Vagina (tissue), 2 donors: ENCODE measurements at regions not wholly inside any gene's neighbourhood (a gene's known extent, or its start where the extent isn't known, plus 50 kb on each side); places are given as distances from the start of the nearest gene placed in this dataset.

ENCODE experiments used
- DNase-seq, 2 donors: peaks; one replicate each; pipeline ENCODE4 v3.0.0-alpha.2; 2017; ENCODE audit errors: extremely low spot score in 2 of 2
- H3K27ac ChIP-seq: fragments of 200-600 bp; sonication (generic); one replicate; pipeline ENCODE4 v1.5.1; 2019
- H3K27me3 ChIP-seq: fragments of 200-600 bp; sonication (generic); one replicate; pipeline ENCODE4 v1.5.1; 2019
- H3K36me3 ChIP-seq, 2 donors: fragments of 200-600 bp; sonication (generic); one replicate each; pipeline ENCODE4 v1.5.1; 2017 to 2019
- H3K4me1 ChIP-seq: fragments of 200-600 bp; sonication (generic); one replicate; pipeline ENCODE4 v1.5.1; 2019
- H3K4me3 ChIP-seq, 2 donors: fragments of 200-600 bp; sonication (generic); 1 replicate in 1 of 2; 2 replicates in 1 of 2; pipeline ENCODE4 v1.5.1; 2016 to 2019
- H3K9me3 ChIP-seq: fragments of 200-600 bp; sonication (generic); one replicate; pipeline ENCODE4 v1.5.1; 2019
- CTCF ChIP-seq, 3 experiments: fragments of 450-650 bp in 2 of 3; fragments of 200-600 bp in 1 of 3; sonication (generic) in 1 of 3; IDR thresholded peaks; one replicate each; pipeline ENCODE4 v1.5.1; 2017 to 2019; ENCODE audit warnings: antibody characterized with exemption in 3 of 3, mild to moderate bottlenecking in 2 of 3, moderate library complexity in 2 of 3
- POLR2A ChIP-seq, 2 donors: fragments of 450-650 bp; IDR thresholded peaks; one replicate each; pipeline ENCODE4 v1.6.1; 2017; ENCODE audit warnings: antibody characterized with exemption in 2 of 2, mild to moderate bottlenecking in 2 of 2, moderate library complexity in 2 of 2
- POLR2AphosphoS5 ChIP-seq, 2 donors: sonication (generic); formaldehyde crosslinking; IDR thresholded peaks; one replicate each; pipeline ENCODE4 v1.9.0; 2017; ENCODE audit warnings: antibody characterized with exemption in 2 of 2, mild to moderate bottlenecking in 2 of 2, low read depth in 1 of 2; ENCODE audit not compliant: insufficient read depth in 1 of 2
- intact Hi-C: fragments of 100-400 bp; cut with DNase I; formaldehyde crosslinking; loops from one replicate; pipeline ENCODE4 v1.15.1; 2023

GRCh38 chr7:66529883-66530610 is 98.6 kb upstream of the KCTD7 start:
- H3K9me3 ChIP-seq, result no peaks in the 10 kb centered on the region
- no peak overlapping the region for H3K27ac ChIP-seq
- DNase-seq, result no peak
- no peaks in the 10 kb centered on the region for H3K4me1 ChIP-seq
- H3K27me3 ChIP-seq, result no peaks in the 10 kb centered on the region
- TF ChIP-seq POLR2A (IDR thresholded peaks at IDR 0.05) (no peak), POLR2AphosphoS5 (IDR thresholded peaks at IDR 0.05; ENCODE audit: insufficient read depth in 1 of 2, low read depth in 1 of 2) (no peak), CTCF (IDR thresholded peaks at IDR 0.05) (no peak)
- H3K4me3 ChIP-seq, result no peak overlapping the region
- H3K36me3 ChIP-seq, result no peaks in the 10 kb centered on the region
- intact Hi-C loops, result no loop called here

DNA sequence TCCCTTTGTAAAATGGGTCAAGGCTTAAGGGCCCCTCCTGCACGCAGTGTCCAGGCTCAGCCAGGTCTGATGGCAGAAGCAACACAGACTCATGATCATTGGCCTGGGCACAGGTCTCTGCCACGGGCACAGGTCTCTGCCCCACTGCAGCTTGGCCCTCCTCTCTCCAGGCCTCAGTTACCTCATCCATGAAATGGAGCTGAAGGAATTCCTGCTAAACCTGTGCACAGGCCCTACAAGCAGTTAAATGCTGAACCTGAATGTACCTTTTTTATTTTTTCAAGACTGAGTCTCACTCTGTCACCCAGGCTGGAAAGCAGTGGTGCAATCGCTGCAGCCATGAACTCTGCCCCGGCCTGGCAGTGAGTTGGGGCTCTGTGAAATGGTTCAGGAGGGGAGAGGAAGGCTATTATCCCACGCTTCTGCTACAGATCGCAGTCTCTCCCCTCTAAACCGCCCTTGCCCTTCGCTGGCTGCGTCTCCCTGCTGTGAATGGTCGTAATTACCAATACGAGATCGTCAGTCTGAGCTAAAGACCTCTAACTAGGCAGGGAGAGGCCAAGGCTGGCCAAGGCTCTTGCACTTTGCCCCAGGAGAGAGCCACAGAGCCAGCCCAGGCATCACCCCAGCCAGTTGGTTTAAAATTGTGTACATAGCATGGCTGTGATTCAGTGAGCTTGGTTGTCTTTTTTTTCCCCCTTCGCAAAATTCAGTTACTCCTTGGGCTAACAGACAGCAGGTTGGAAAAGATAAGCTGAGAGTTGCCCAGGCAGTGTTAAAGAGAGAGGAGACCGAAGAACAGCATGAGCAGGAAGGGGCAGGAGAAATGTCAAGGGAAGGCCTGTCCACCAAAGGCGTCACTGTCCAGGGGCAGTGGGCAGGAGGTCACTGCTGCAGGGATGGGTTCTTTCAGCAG is 93.0 kb upstream of the KCTD7 start:
- H3K36me3 ChIP-seq, result no peaks in the 10 kb centered on the region
- intact Hi-C loops, result no loop called here
- no peak overlapping the region for H3K4me3 ChIP-seq
- no peak for DNase-seq
- no peaks in the 10 kb centered on the region for H3K9me3 ChIP-seq
- no peaks in the 10 kb centered on the region for H3K4me1 ChIP-seq
- no peak overlapping the region for H3K27ac ChIP-seq
- TF ChIP-seq POLR2A (IDR thresholded peaks at IDR 0.05) (no peak), CTCF (IDR thresholded peaks at IDR 0.05) (no peak), POLR2AphosphoS5 (IDR thresholded peaks at IDR 0.05; ENCODE audit: insufficient read depth in 1 of 2, low read depth in 1 of 2) (no peak)
- H3K27me3 ChIP-seq, result no peaks in the 10 kb centered on the region

GRCh38 chr7:66537380-66537779 is 91.3 kb upstream of the KCTD7 start:
- Histone ChIP-seq H3K27ac (no peak overlapping the region), H3K4me1 (no peaks in the 10 kb centered on the region), H3K9me3 (no peaks in the 10 kb centered on the region), H3K36me3 (peaks cover 0 to 9% of the 10 kb centered on the region in 2 donors), H3K27me3 (no peaks in the 10 kb centered on the region), H3K4me3 (no peak overlapping the region)
- no peak for DNase-seq
- TF ChIP-seq POLR2AphosphoS5 (IDR thresholded peaks at IDR 0.05; ENCODE audit: insufficient read depth in 1 of 2, low read depth in 1 of 2), result no peak
- no peak for TF ChIP-seq POLR2A (IDR thresholded peaks at IDR 0.05)
- no peak for TF ChIP-seq CTCF (IDR thresholded peaks at IDR 0.05)
- intact Hi-C loops, result no loop called here

GRCh38 chr7:66537876-66538275 is 90.8 kb upstream of the KCTD7 start:
- Histone ChIP-seq H3K9me3 (no peaks in the 10 kb centered on the region), H3K4me1 (no peaks in the 10 kb centered on the region), H3K36me3 (peaks cover 0 to 10% of the 10 kb centered on the region in 2 donors), H3K27me3 (no peaks in the 10 kb centered on the region), H3K27ac (no peak overlapping the region), H3K4me3 (no peak overlapping the region)
- no peak for TF ChIP-seq POLR2AphosphoS5 (IDR thresholded peaks at IDR 0.05; ENCODE audit: insufficient read depth in 1 of 2, low read depth in 1 of 2)
- TF ChIP-seq POLR2A (IDR thresholded peaks at IDR 0.05), result no peak
- TF ChIP-seq CTCF (IDR thresholded peaks at IDR 0.05), result no peak
- DNase-seq, result no peak
- intact Hi-C loops, result no loop called here

DNA sequence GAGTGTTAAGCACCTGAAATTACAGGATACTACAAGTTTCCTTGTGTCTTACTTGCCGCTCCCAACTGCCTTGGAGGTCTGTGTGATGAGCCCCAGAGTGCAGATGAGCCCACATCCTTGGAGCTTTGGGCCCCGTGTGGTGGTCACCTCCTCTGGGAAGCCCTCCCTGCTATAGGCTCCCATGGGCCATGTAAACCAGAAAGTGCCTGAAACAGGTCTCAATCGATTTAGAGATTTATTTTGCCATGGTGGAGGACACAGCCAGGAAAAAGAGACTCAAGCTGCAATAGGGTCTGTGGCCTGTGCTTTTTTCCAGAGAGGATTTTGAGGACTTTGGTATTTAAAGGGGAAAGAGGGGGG is 89.4 kb upstream of the KCTD7 start:
- no peak for DNase-seq
- TF ChIP-seq POLR2AphosphoS5 (IDR thresholded peaks at IDR 0.05; ENCODE audit: insufficient read depth in 1 of 2, low read depth in 1 of 2) (no peak), POLR2A (IDR thresholded peaks at IDR 0.05) (no peak), CTCF (IDR thresholded peaks at IDR 0.05) (no peak)
- Histone ChIP-seq H3K4me3 (no peak overlapping the region), H3K36me3 (peaks cover 0 to 17% of the 10 kb centered on the region in 2 donors), H3K4me1 (no peaks in the 10 kb centered on the region), H3K27ac (no peak overlapping the region), H3K9me3 (no peaks in the 10 kb centered on the region), H3K27me3 (no peaks in the 10 kb centered on the region)
- intact Hi-C loops, result no loop called here
